Fibroblast of lung (primary cell): ENCODE measurements at regions not wholly inside any gene's neighbourhood (a gene's known extent, or its start where the extent isn't known, plus 50 kb on each side); places are given as distances from the start of the nearest gene placed in this dataset.

Experiments
- CTCF ChIP-seq, 2 donors: IDR thresholded peaks in 1 of 2; conservative IDR thresholded peaks in 1 of 2; 1 replicate in 1 of 2; 2 replicates in 1 of 2; pipeline ENCODE4 v1.5.1; 2011 to 2012; ENCODE audit warnings: low read length in 2 of 2, control low read depth in 1 of 2, inconsistent platforms in 1 of 2, low read depth in 1 of 2, mild to moderate bottlenecking in 1 of 2
- EZH2 ChIP-seq: IDR thresholded peaks from 2 replicates; pipeline ENCODE4 v1.5.1; 2012; ENCODE audit warnings: low read length, control low read depth, mild to moderate bottlenecking; ENCODE audit errors: missing control alignments

- no peak for TF ChIP-seq CTCF (conservative IDR thresholded peaks at IDR 0.05 in 1 of 2, IDR thresholded peaks at IDR 0.05 in 1 of 2; ENCODE audit: low read depth in 1 of 2, low read length in 2 of 2)
- TF ChIP-seq EZH2, result no peak
Observed at GRCh38 chrX:113629326-113629725, 788.7 kb upstream of the AMOT start.
